ENCODE measurements at regions not wholly inside any gene's neighbourhood (a gene's known extent, or its start where the extent isn't known, plus 50 kb on each side); places are given as distances from the start of the nearest gene placed in this dataset.

DNA sequence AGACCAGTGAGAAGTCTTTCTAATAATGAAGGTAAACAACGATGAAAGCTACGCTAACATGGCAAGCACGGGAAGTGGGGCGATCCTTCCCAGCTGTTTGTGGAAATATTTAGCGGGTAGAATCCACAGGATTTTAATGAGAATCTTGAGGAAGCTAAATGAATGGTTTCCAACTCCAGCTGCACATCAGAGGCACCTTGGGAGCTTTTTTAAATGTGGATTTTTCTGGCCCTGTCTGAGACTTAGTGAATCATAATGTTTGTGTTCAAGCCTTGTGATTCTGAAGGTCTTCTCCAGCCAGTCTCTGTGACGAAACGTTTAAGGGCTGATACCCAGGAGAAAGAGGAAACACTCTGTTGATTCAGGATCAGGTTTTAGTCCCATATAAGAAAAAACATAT is 169.8 kb downstream of the CAPZA3 start:
- TF ChIP-seq, protein P1, sequence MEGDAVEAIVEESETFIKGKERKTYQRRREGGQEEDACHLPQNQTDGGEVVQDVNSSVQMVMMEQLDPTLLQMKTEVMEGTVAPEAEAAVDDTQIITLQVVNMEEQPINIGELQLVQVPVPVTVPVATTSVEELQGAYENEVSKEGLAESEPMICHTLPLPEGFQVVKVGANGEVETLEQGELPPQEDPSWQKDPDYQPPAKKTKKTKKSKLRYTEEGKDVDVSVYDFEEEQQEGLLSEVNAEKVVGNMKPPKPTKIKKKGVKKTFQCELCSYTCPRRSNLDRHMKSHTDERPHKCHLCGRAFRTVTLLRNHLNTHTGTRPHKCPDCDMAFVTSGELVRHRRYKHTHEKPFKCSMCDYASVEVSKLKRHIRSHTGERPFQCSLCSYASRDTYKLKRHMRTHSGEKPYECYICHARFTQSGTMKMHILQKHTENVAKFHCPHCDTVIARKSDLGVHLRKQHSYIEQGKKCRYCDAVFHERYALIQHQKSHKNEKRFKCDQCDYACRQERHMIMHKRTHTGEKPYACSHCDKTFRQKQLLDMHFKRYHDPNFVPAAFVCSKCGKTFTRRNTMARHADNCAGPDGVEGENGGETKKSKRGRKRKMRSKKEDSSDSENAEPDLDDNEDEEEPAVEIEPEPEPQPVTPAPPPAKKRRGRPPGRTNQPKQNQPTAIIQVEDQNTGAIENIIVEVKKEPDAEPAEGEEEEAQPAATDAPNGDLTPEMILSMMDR (IDR thresholded peaks at IDR 0.05) = no peak
- TF ChIP-seq ZFX (IDR thresholded peaks at IDR 0.05; ENCODE audit: borderline replicate concordance) = no peak
